GM12872 (cell line): ENCODE measurements at regions not wholly inside any gene's neighbourhood (a gene's known extent, or its start where the extent isn't known, plus 50 kb on each side); places are given as distances from the start of the nearest gene placed in this dataset.

Source experiments
- TF ChIP-seq, protein P1 (sequence below): IDR thresholded peaks from 3 replicates; pipeline ENCODE4 v1.5.1; 2011; ENCODE audit warnings: low read depth, mild to moderate bottlenecking, low read length, moderate library complexity; ENCODE audit not compliant: insufficient read depth

DNA sequence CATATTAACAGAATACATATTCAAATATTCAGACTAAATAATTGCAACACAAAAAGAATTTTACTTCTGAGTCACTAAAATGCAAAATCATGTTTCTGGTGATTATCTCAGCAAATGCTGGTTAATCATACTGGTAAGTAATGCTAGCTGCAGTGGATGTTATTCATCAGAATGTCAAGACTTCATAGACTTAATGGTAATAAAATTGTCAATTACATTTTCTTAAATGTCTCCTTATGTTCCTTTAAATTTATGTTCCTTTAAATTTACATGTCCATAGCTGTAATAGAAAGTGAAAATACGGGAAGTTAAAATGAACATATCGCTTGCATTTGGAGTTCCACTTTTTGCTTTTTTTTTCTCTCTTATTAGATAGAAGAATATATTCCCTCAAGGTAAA, 853.0 kb downstream of the SLITRK6 start:
- TF ChIP-seq, protein P1, sequence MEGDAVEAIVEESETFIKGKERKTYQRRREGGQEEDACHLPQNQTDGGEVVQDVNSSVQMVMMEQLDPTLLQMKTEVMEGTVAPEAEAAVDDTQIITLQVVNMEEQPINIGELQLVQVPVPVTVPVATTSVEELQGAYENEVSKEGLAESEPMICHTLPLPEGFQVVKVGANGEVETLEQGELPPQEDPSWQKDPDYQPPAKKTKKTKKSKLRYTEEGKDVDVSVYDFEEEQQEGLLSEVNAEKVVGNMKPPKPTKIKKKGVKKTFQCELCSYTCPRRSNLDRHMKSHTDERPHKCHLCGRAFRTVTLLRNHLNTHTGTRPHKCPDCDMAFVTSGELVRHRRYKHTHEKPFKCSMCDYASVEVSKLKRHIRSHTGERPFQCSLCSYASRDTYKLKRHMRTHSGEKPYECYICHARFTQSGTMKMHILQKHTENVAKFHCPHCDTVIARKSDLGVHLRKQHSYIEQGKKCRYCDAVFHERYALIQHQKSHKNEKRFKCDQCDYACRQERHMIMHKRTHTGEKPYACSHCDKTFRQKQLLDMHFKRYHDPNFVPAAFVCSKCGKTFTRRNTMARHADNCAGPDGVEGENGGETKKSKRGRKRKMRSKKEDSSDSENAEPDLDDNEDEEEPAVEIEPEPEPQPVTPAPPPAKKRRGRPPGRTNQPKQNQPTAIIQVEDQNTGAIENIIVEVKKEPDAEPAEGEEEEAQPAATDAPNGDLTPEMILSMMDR, result no peak

DNA sequence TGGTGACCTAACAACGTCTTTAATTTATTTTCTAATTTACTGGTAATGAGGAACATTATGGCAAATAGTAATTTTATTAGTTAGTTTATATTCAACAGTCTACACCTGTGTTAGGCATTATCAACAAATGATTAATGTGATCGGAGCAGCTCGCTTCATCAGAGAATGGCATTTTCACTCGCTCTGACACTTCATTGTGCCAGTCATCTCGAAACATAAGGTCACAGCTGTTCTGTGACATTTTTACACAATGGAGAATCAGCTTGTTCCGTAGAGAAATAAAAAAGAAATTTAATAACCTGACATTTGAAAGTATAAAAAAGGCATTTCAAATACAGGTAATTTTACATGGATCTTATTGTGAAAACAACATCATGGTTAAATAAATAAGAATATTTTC, 858.4 kb downstream of the SLITRK6 start:
- TF ChIP-seq, protein P1, result no peak

DNA sequence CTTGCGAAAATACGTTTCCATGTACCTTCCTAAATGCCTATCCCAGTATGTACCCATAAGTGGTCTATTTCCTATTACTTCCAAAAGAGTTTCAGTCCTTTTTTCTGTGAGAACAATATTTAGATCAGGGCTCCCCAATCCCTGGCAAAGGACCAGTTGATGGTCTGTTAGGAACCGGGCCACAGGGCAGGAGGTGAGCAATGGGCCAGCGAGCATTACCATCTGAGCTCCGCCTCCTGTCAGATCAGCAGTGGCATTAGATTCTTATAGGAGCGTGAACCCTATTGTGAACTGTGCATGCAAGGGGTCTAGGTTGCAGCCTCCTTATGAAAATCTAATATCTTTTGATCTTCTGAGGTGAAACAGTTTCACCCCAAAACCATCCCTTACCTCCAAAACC, 859.1 kb downstream of the SLITRK6 start:
- TF ChIP-seq, protein P1, result no peak

- TF ChIP-seq, protein P1, result no peak
These were observed 864.3 kb downstream of the SLITRK6 start for GRCh38 chr13:84934911-84935310.

GRCh38 chr13:84933797-84934196, 865.4 kb downstream of the SLITRK6 start:
- TF ChIP-seq, protein P1, result no peak

GRCh38 chr13:84931264-84931663, 868.0 kb downstream of the SLITRK6 start:
- TF ChIP-seq, protein P1, result no peak

GRCh38 chr13:84927442-84928169, 871.6 kb downstream of the SLITRK6 start:
- TF ChIP-seq, protein P1, result no peak
